Endothelial cell (in vitro differentiated cells): ENCODE measurements at regions not wholly inside any gene's neighbourhood (a gene's known extent, or its start where the extent isn't known, plus 50 kb on each side); places are given as distances from the start of the nearest gene placed in this dataset.
"Not testable (repeated sequence)": the region's sequence is repeated elsewhere in the genome, so short reads cannot be mapped to it uniquely, and the experiment has no call there.

ENCODE experiments used
- DNase-seq: peaks from one replicate; pipeline ENCODE4 v3.0.0; 2021; ENCODE audit warnings: low spot score
- H3K27ac Mint-ChIP-seq: one replicate; pipeline ENCODE4 v1.8.0; 2021; ENCODE audit warnings: mixed read lengths, inconsistent platforms; ENCODE audit not compliant: unreplicated experiment
- H3K27me3 Mint-ChIP-seq: one replicate; pipeline ENCODE4 v1.8.0; 2021; ENCODE audit warnings: mild to moderate bottlenecking, moderate library complexity, mixed read lengths, inconsistent platforms; ENCODE audit not compliant: unreplicated experiment
- H3K36me3 Mint-ChIP-seq: one replicate; pipeline ENCODE4 v1.8.0; 2021; ENCODE audit warnings: mild to moderate bottlenecking, low read depth, mixed read lengths, inconsistent platforms; ENCODE audit not compliant: unreplicated experiment
- H3K4me1 Mint-ChIP-seq: one replicate; pipeline ENCODE4 v1.8.0; 2021; ENCODE audit warnings: mild to moderate bottlenecking, mixed read lengths, inconsistent platforms; ENCODE audit not compliant: unreplicated experiment
- H3K4me3 Mint-ChIP-seq: one replicate; pipeline ENCODE4 v1.8.0; 2021; ENCODE audit warnings: mild to moderate bottlenecking, mixed read lengths, inconsistent platforms; ENCODE audit not compliant: unreplicated experiment
- H3K9me3 Mint-ChIP-seq: one replicate; pipeline ENCODE4 v1.8.0; 2021; ENCODE audit warnings: mixed read lengths, inconsistent platforms; ENCODE audit not compliant: unreplicated experiment
- CTCF ChIP-seq: fragments of 200-600 bp; sonication (generic); IDR thresholded peaks from one replicate; pipeline ENCODE4 v1.5.0; 2021; ENCODE audit warnings: antibody characterized with exemption; ENCODE audit not compliant: unreplicated experiment

GRCh38 chr2:144776766-144777165, 256.8 kb upstream of the ZEB2 start:
- no peak for TF ChIP-seq CTCF
- H3K4me3 Mint-ChIP-seq: no peak overlapping the region
- no peak for DNase-seq
- no peaks in the 10 kb centered on the region for H3K4me1 Mint-ChIP-seq
- H3K27me3 Mint-ChIP-seq: no peaks in the 10 kb centered on the region
- H3K36me3 Mint-ChIP-seq: no peaks in the 10 kb centered on the region
- H3K27ac Mint-ChIP-seq: no peak overlapping the region
- no peaks in the 10 kb centered on the region for H3K9me3 Mint-ChIP-seq

GRCh38 chr2:144774809-144775208, 254.9 kb upstream of the ZEB2 start:
- Mint-ChIP-seq H3K4me3 (no peak overlapping the region), H3K27ac (no peak overlapping the region), H3K27me3 (no peaks in the 10 kb centered on the region), H3K4me1 (peaks cover under 1% of the 10 kb centered on the region), H3K36me3 (no peaks in the 10 kb centered on the region), H3K9me3 (no peaks in the 10 kb centered on the region)
- no peak for TF ChIP-seq CTCF
- no peak for DNase-seq

- Mint-ChIP-seq H3K27me3 (no peaks in the 10 kb centered on the region), H3K9me3 (no peaks in the 10 kb centered on the region), H3K4me1 (peaks cover 3% of the 10 kb centered on the region), H3K4me3 (no peak overlapping the region), H3K27ac (no peak overlapping the region), H3K36me3 (no peaks in the 10 kb centered on the region)
- no peak for DNase-seq
- TF ChIP-seq CTCF: no peak
Measured at GRCh38 chr2:144771348-144771747, 251.4 kb upstream of the ZEB2 start.

GRCh38 chr2:144770616-144771230, 250.8 kb upstream of the ZEB2 start:
- DNase-seq: no peak
- Mint-ChIP-seq H3K4me3 (no peak overlapping the region), H3K9me3 (no peaks in the 10 kb centered on the region), H3K27me3 (no peaks in the 10 kb centered on the region), H3K27ac (no peak overlapping the region), H3K4me1 (peaks cover 3% of the 10 kb centered on the region), H3K36me3 (no peaks in the 10 kb centered on the region)
- TF ChIP-seq CTCF: no peak

GRCh38 chr2:144760939-144761338, 241.0 kb upstream of the ZEB2 start:
- H3K4me3 Mint-ChIP-seq, H3K27me3 Mint-ChIP-seq, H3K4me1 Mint-ChIP-seq, H3K9me3 Mint-ChIP-seq, H3K27ac Mint-ChIP-seq, H3K36me3 Mint-ChIP-seq, DNase-seq: not testable (repeated sequence)
